Activated naive CD4-positive, alpha-beta T cell treated with anti-CD3 and anti-CD28 coated beads, Interleukin-2, amount 50 U/mL, for 72 hours (primary cell): ENCODE measurements at regions not wholly inside any gene's neighbourhood (a gene's known extent, or its start where the extent isn't known, plus 50 kb on each side); places are given as distances from the start of the nearest gene placed in this dataset.

Experiments used
- ATAC-seq, 2 donors: fragments of 150-1000 bp; cut with Tn5 transposase; 2 replicates each; pipeline ENCODE4 v1.10.0; 2021; ENCODE audit warnings: mild to moderate bottlenecking in 2 of 2, moderate library complexity in 2 of 2
- DNase-seq, 2 donors: peaks; one replicate each; pipeline ENCODE4 v3.0.0; 2021 to 2022; ENCODE audit warnings: low spot score in 2 of 2
- H3K27ac Mint-ChIP-seq, 2 donors: one replicate each; pipeline ENCODE4 v1.8.0; 2022; ENCODE audit warnings: mild to moderate bottlenecking in 2 of 2, mixed read lengths in 2 of 2
- H3K36me3 Mint-ChIP-seq, 2 donors: one replicate each; pipeline ENCODE4 v1.8.0; 2022; ENCODE audit warnings: mixed read lengths in 2 of 2
- H3K9me3 Mint-ChIP-seq, 2 donors: one replicate each; pipeline ENCODE4 v1.8.0; 2022; ENCODE audit warnings: mixed read lengths in 2 of 2

DNA sequence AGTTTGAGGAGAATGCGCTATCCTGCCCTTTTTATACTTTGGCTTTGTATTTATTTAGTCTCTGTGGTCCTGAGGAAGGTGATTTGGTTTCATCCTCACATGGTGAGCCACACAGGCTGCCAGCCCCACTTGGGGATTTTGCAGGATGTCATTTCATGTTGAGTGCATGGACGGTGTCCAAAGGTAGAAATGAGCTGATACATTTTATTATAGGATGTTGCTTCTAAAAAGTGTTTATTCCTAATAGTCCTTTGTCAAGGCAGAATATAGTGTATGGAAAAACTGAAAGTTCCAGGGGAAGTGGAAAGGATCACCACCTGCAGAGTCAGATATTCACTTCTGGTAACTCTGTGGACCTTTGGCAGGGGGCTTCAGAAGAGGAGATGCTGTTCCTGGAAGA, 434.6 kb downstream of the CD109 start:
- no peak overlapping the region for H3K27ac Mint-ChIP-seq
- H3K36me3 Mint-ChIP-seq: no peaks in the 10 kb centered on the region
- DNase-seq (no peak), ATAC-seq (no peak)
- H3K9me3 Mint-ChIP-seq: no peaks in the 10 kb centered on the region

DNA sequence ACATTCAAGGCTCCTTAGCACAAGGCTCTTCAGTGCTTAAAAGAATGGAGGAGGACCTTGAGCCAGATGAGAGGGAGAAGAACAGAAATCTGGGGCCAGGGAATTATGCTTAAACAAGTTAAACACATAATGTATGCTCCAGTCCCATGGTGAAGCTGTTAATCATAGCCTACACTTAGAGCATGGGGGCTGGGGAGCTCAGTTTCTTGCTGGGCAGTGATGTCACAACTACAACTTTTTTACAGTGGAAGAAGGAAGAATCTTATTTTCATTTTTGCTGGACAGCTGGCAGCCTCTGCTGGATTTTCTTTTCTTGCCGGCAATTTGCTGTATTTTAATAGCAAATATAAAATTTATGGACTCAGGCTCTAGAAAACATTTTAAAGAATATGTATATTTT, 432.5 kb downstream of the CD109 start:
- Mint-ChIP-seq H3K36me3 (no peaks in the 10 kb centered on the region), H3K9me3 (no peaks in the 10 kb centered on the region), H3K27ac (no peak overlapping the region)
- no peak for DNase-seq
- no peak for ATAC-seq

DNA sequence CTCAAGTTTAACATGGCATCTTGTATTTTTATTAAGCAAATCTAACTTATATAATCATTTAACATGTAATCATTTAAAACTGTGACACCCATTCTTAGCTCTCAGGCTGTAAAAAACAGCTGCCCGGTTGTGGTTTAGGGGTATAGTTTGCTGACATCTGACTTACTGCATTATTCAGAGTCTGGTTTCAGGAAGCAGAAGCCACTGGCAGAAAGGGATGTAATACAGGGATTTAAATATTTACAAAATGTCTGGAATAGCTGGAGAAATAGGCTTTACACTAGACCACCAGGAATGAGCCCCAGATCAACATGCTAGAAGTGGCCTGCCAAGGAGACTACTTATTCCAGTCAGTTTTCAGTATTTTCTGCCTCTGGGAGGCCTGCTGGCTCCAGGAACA, 421.1 kb downstream of the CD109 start:
- H3K36me3 Mint-ChIP-seq: no peaks in the 10 kb centered on the region
- no peak for ATAC-seq
- no peak for DNase-seq
- H3K9me3 Mint-ChIP-seq: peaks cover 0 to 14% of the 10 kb centered on the region in 2 donors
- no peak overlapping the region for H3K27ac Mint-ChIP-seq

DNA sequence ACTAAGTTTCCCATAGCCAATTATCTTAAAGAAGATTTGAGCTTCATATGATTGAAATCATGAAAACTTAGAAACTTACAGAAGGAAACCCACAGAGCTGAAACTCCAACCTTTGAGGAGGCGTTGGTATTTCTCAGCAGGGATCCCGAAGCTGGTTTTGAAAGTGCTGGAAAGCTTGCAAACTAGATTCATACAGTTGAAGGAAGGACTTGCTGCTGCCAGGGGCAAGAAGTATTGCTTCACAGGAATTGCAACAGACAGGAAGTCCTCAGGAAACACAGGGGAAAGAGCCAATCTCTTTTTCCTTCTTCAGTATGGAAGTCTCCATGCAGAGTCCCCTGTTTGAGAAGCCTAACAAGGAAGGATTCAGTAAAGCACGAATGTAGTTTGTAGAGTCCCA, 419.7 kb downstream of the CD109 start:
- H3K27ac Mint-ChIP-seq: no peak overlapping the region
- ATAC-seq: no peak
- no peaks in the 10 kb centered on the region for H3K36me3 Mint-ChIP-seq
- peaks cover 0 to 14% of the 10 kb centered on the region in 2 donors for H3K9me3 Mint-ChIP-seq
- no peak for DNase-seq

DNA sequence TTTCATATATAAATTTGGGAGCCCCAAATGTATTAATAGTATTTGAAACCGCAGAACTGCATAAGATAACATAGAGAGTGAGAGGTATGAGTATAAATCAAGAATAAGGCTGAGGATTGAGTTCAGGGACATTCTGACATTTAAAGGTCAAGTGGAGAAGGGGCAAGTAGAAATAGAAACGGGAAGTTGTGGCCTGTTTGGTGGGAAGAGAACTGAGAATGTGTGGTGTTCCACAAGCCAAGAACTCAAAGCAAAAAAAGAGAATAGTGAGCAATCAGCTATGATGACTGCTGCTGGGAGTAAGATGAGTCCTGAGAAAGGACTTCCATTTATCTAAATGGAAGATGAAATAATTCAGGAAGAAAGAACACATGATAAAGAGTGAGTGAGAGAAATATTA, 418.4 kb downstream of the CD109 start:
- peak overlapping the region in 1 of 2 donors; percentile 1 for H3K27ac Mint-ChIP-seq
- no peak for ATAC-seq

DNA sequence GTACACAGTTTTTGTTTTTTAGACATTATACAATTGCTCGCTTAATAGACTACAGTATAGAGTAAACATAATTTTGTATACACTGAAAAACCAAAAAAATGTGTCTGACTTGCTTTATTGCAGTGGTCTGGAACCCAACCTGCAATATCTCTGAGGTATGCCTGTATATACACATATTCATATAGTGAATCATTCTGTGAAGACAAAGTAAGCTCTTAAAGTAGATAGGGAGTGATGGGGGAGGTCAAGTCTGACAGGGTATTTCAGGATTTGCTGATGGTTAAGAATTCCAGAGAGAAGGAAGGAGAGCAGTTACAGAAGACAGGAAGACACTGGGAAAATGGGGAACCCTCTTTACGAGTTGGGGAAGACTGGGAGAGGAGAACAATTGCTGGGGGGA, 417.9 kb downstream of the CD109 start:
- peak overlapping the region in 1 of 2 donors; percentile 8 for H3K27ac Mint-ChIP-seq
- ATAC-seq (no peak), DNase-seq (no peak)
- H3K36me3 Mint-ChIP-seq: no peaks in the 10 kb centered on the region
- peaks cover 0 to 13% of the 10 kb centered on the region in 2 donors for H3K9me3 Mint-ChIP-seq

More for the DNA sequence above, 418.4 kb downstream of the CD109 start:
- no peak for DNase-seq
- Mint-ChIP-seq H3K36me3 (no peaks in the 10 kb centered on the region), H3K9me3 (peaks cover 0 to 14% of the 10 kb centered on the region in 2 donors)

DNA sequence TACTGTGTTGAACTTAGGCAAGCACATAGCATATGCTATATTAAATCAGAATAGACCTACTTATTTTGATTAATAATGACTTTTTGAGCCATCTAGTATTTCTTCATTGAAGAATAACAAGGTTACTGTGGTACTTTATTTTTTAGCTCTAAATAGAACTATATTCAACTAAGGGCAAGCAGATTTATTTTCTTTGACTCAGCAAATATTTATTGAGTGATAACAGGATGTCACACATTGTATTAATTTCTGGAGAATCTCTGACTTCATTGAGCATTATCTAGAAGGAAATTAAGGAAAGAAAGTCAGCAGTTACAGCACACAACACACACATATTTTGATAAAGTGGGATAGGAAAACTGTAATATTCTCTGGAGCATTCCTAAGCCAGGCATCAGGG, 407.4 kb downstream of the CD109 start:
- DNase-seq (no peak), ATAC-seq (no peak)
- Mint-ChIP-seq H3K9me3 (peaks cover 0 to 4% of the 10 kb centered on the region in 2 donors), H3K36me3 (no peaks in the 10 kb centered on the region), H3K27ac (no peak overlapping the region)

DNA sequence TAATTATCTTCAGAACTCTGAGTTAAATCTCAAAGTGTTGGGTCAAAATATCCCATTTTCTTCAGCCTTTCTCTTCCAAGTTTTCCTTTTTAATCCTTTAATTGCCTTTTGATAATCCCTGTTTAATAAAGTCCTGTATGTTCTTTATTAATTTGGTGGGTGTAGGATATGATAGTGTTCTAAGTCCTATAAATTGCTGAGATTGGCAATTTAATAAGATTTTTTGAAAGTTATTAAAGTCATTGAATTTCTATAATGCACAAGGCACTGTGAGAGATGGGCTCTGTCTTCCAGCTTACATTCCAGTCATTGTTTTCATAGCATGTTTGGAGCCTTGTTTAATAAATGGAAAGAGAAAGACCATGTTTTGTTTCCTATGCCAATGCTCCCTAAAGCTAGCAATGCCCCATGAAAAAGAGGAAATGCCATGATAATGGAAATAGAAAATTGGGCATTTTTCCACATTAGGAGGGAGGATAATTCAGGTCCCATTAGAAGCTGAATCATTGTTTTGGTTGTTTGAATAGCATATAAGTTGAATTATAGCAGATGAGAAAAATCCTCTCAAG, 404.8 kb downstream of the CD109 start:
- Mint-ChIP-seq H3K27ac (no peak overlapping the region), H3K36me3 (no peaks in the 10 kb centered on the region), H3K9me3 (peaks cover 0 to 4% of the 10 kb centered on the region in 2 donors)
- DNase-seq (no peak), ATAC-seq (no peak)

DNA sequence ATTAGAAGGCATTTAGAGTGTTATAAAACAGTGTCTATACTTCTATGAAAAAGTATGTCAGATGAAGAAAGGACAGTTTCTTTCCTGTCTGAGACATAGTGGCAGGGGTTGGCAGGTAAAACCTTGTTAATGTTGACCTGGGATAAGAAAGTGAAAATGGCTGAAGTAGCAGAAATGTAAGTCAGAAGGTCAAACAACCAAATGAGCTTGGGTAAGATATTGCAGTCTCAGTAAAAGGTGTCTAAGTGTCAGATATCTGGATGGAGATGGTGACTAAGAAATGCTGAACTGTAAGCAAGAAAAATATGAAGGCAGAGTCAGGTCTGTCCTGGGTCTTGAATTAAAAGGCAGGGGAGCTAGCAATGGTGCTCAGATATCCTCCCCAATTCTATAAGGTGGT, 400.3 kb downstream of the CD109 start:
- Mint-ChIP-seq H3K36me3 (no peaks in the 10 kb centered on the region), H3K27ac (no peak overlapping the region), H3K9me3 (no peaks in the 10 kb centered on the region)
- ATAC-seq (no peak), DNase-seq (no peak)

DNA sequence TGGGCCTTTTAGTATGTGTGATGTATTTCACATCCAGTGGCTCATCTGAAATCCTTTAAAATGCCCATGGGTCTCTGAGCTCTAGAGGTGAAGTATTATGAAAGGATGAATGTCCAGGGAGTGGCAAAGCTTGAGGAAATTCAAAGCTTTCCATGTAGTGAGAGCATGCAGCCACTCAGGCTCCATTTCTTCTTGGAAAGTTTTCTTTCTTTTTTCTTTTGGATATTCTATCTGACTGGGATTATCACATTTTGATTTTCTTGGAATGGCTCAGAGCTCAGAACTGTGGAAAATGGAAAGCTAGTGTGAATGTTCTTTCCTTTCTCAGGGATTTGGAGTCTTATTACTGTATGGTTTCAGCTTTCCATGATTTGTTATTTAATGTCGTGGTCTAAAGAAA, 397.4 kb downstream of the CD109 start:
- Mint-ChIP-seq H3K9me3 (no peaks in the 10 kb centered on the region), H3K36me3 (no peaks in the 10 kb centered on the region), H3K27ac (no peak overlapping the region)
- no peak for ATAC-seq
- no peak for DNase-seq

DNA sequence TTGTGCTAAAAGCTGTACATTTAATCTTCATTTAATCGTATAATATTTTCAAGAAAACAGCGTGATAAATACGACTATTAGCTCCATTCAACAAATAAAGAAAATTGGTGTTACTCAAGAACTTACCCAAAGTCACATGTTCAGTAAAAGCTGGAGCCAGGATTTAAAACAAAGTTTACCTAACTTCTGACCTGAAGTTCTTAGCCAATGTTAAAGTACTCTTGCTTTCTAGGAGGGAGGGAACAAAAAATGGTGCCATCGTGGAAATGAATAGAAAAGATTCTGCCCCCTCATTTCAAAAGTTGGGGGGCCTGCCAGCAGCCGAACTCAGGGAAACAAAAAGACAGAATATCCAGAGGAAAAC, 395.8 kb downstream of the CD109 start:
- H3K36me3 Mint-ChIP-seq: no peaks in the 10 kb centered on the region
- no peak overlapping the region for H3K27ac Mint-ChIP-seq
- no peak for DNase-seq
- H3K9me3 Mint-ChIP-seq: no peaks in the 10 kb centered on the region
- ATAC-seq: no peak

DNA sequence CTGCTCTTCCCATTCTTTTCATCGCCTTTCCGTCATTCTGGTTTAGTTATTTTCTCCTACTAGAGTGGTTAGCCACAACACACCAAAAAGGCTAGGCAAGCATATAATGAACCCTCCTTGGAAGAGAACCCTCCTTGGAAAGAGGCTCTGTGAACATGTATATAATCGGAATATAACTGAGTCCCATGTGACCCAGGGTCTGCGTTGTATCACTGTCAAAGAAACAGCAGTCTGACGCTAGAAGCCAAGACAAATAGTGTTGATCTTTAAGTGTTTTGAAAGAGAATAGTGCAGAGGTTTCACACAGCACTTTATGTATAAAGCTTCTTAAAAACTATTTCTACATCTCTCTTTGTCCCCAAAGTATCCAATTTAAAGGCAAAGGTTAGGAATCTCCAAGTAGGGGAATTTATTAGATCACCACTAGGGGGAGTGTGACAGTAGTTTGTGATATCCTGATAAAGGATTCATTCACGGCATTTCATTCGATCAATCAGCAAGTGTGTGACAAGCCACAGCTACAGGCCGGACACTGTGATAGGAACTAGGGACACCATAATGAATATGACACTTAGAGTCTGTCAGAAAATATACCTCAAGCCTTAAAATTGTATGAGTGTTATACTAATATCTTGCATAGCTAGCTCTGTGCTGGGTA, 395.3 kb downstream of the CD109 start:
- no peak for DNase-seq

DNA sequence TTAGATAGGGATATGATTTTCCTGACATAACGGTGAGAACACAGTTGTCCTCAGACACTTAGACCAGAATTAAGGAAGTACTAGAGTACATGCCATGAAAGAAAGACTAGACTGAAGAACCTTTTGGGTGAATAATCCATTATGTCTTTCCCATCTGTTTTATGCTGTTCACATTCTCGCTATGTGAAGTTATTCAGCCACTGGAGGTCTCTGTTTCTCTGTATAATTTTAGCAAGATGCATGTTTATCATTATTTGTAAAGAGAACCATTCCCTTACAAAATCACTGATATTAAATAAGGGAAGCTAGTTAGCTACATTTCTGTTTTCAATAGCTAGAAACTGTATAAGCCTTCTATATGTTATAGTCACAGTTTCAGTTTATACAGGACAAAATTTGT, 391.9 kb downstream of the CD109 start:
- Mint-ChIP-seq H3K27ac (no peak overlapping the region), H3K36me3 (no peaks in the 10 kb centered on the region), H3K9me3 (peaks cover 0 to 3% of the 10 kb centered on the region in 2 donors)
- DNase-seq: no peak
- no peak for ATAC-seq

More for the DNA sequence above, 395.3 kb downstream of the CD109 start:
- no peaks in the 10 kb centered on the region for H3K9me3 Mint-ChIP-seq
- no peaks in the 10 kb centered on the region for H3K36me3 Mint-ChIP-seq
- peak in 1 of 2 donors; percentile 49 for ATAC-seq
- no peak overlapping the region for H3K27ac Mint-ChIP-seq

DNA sequence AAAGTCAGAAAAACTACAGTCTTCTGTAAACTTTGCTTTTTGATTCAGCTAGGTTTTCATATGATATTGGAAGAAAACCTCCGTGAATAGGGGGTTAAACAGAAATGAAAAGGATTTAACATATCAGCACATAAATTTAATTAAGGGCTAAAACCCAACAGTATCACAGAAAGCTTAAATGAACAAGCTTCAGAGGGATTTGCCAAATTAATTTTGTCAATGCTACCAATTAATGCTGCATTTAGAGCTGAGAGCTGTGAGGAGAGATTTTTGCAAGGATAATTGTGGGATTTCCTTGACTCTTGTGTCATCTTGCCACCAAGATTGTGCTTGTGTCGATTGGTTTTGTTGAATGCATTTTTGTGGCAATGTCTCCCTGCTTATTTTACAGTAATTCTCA, 379.9 kb downstream of the CD109 start:
- ATAC-seq (no peak), DNase-seq (no peak)
- Mint-ChIP-seq H3K27ac (no peak overlapping the region), H3K9me3 (no peaks in the 10 kb centered on the region), H3K36me3 (no peaks in the 10 kb centered on the region)

DNA sequence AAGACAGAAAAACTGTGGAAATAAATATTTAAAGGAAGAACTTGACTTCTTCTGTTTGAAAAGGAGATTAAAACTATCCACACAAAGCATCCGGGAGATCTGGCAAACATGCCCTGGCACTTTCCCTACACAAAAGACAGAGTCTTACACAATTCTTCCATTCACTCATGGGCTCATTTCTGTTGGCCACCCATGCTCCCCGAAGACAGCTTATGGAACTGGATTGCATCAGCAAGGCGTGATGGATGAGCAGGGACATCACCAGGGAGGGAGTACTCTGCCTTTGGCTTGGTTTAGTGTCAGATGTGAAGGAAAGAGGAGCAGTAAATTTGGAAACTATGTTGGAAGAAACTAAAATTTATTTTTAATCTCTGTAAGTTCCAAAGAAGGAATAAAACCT, 379.3 kb downstream of the CD109 start:
- DNase-seq (no peak), ATAC-seq (no peak)
- Mint-ChIP-seq H3K9me3 (no peaks in the 10 kb centered on the region), H3K27ac (no peak overlapping the region), H3K36me3 (no peaks in the 10 kb centered on the region)

DNA sequence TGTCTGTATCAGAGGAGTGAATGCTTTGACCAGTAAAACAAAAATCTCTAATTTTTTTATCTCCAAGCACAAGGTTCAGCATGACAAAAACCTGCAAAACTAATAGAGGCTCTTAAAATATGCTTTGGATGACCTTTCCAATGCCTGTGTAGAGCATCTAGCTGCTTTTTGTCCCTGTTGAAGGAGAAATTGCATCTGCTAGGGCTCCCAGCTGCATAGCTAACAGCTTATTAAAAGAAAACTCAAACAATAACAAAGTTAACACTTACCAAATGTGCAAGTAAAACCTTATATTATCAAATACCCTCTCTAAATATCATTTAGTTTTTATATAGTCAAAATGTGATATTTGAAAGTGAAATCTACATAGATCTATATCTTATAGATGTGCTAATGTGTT, 378.6 kb downstream of the CD109 start:
- H3K27ac Mint-ChIP-seq: no peak overlapping the region
- no peaks in the 10 kb centered on the region for H3K9me3 Mint-ChIP-seq
- DNase-seq (no peak), ATAC-seq (no peak)
- H3K36me3 Mint-ChIP-seq: no peaks in the 10 kb centered on the region

DNA sequence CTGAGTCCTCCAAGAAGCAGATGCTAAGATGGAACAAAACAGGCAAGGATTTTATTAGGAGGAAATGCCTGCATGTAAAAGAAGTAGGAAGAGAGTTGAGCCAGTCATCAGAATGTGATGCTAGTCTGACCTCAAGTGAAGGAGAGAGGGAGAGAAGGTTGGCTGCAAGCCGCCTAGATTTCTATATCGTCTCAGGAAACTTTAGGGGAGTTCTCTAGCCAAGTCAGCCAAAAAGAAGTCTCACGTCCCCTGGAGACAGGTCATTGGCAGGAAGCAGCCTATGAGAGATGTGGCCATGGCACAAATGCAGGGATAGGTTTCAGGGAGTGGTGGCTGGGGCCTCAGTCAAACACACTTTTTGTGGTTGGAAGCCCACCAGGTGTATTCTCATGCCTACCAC, 378.0 kb downstream of the CD109 start:
- Mint-ChIP-seq H3K9me3 (no peaks in the 10 kb centered on the region), H3K36me3 (no peaks in the 10 kb centered on the region), H3K27ac (no peak overlapping the region)
- DNase-seq (no peak), ATAC-seq (no peak)

DNA sequence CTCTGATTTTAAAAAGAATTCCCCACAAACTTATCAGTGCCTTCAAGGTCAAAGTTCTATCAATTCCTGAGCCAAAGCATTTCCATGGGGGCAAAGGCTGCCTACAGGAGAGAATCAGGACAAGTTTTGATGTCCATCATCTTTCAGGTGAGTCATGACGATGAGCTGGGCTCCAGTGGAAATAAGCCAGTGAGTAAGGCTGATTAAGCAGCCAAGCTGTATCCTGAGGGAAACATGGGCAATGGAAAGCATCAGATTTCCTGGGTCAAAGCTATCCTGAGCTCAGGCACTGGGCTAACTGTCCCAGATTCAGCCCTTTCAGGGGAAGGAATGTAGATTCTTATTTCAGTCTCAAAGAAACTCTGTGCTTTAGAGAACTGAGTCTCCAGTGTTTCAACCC, 377.4 kb downstream of the CD109 start:
- H3K36me3 Mint-ChIP-seq: no peaks in the 10 kb centered on the region
- H3K27ac Mint-ChIP-seq: no peak overlapping the region
- no peaks in the 10 kb centered on the region for H3K9me3 Mint-ChIP-seq
- ATAC-seq (no peak), DNase-seq (no peak)
